Thyroid gland (tissue), 4 donors: ENCODE measurements at regions not wholly inside any gene's neighbourhood (a gene's known extent, or its start where the extent isn't known, plus 50 kb on each side); places are given as distances from the start of the nearest gene placed in this dataset.

Source experiments
- CTCF ChIP-seq, 6 experiments: fragments of 200-600 bp in 3 of 6; fragments of 450-650 bp in 3 of 6; sonication (generic) in 3 of 6; IDR thresholded peaks; one replicate each; pipeline ENCODE4 v1.5.1; 2016 to 2019; ENCODE audit warnings: antibody characterized with exemption in 6 of 6, mild to moderate bottlenecking in 2 of 6, inconsistent platforms in 1 of 6, moderate library complexity in 1 of 6
- POLR2A ChIP-seq, 2 donors: fragments of 450-650 bp; IDR thresholded peaks; one replicate each; pipeline ENCODE4 v1.6.1; 2017; ENCODE audit warnings: antibody characterized with exemption in 2 of 2, mild to moderate bottlenecking in 2 of 2, moderate library complexity in 1 of 2

GRCh38 chr15:98570119-98570518 lies 78.2 kb upstream of the IGF1R start:
- TF ChIP-seq CTCF (IDR thresholded peaks at IDR 0.05) (no peak), POLR2A (IDR thresholded peaks at IDR 0.05) (no peak)
